ENCODE measurements at regions not wholly inside any gene's neighbourhood (a gene's known extent, or its start where the extent isn't known, plus 50 kb on each side); places are given as distances from the start of the nearest gene placed in this dataset.

- no peak for TF ChIP-seq CTCF (IDR thresholded peaks at IDR 0.05; ENCODE audit: control insufficient read depth, insufficient read depth, low read depth, low read length, missing control alignments)
- no peak overlapping the region for H3K4me3 ChIP-seq (ENCODE audit: control insufficient read depth, low read depth, low read length)
- no peak for DNase-seq (ENCODE audit: low read depth)
Measured at GRCh38 chr21:20642681-20643080, 355.5 kb upstream of the NCAM2 start.

- no peak overlapping the region for H3K4me3 ChIP-seq (ENCODE audit: control insufficient read depth, low read depth, low read length)
- TF ChIP-seq CTCF (IDR thresholded peaks at IDR 0.05; ENCODE audit: control insufficient read depth, insufficient read depth, low read depth, low read length, missing control alignments), result no peak
- no peak for DNase-seq (ENCODE audit: low read depth)
Measured at GRCh38 chr21:20644552-20644951, 353.7 kb upstream of the NCAM2 start.

GRCh38 chr21:20645344-20645743, 352.9 kb upstream of the NCAM2 start:
- no peak for TF ChIP-seq CTCF (IDR thresholded peaks at IDR 0.05; ENCODE audit: control insufficient read depth, insufficient read depth, low read depth, low read length, missing control alignments)
- H3K4me3 ChIP-seq (ENCODE audit: control insufficient read depth, low read depth, low read length), result no peak overlapping the region
- DNase-seq (ENCODE audit: low read depth), result no peak

GRCh38 chr21:20646431-20647165, 351.6 kb upstream of the NCAM2 start:
- no peak for DNase-seq (ENCODE audit: low read depth)
- TF ChIP-seq CTCF (IDR thresholded peaks at IDR 0.05; ENCODE audit: control insufficient read depth, insufficient read depth, low read depth, low read length, missing control alignments), result no peak
- no peak overlapping the region for H3K4me3 ChIP-seq (ENCODE audit: control insufficient read depth, low read depth, low read length)

- H3K4me3 ChIP-seq (ENCODE audit: control insufficient read depth, low read depth, low read length), result no peak overlapping the region
- DNase-seq (ENCODE audit: low read depth), result no peak
- TF ChIP-seq CTCF (IDR thresholded peaks at IDR 0.05; ENCODE audit: control insufficient read depth, insufficient read depth, low read depth, low read length, missing control alignments), result no peak
Measured at GRCh38 chr21:20647607-20648006, 350.6 kb upstream of the NCAM2 start.

- no peak for DNase-seq (ENCODE audit: low read depth)
- TF ChIP-seq CTCF (IDR thresholded peaks at IDR 0.05; ENCODE audit: control insufficient read depth, insufficient read depth, low read depth, low read length, missing control alignments), result no peak
Measured at GRCh38 chr21:20649231-20649630, 349.0 kb upstream of the NCAM2 start.

More at GRCh38 chr21:20649231-20649630, 349.0 kb upstream of the NCAM2 start:
- H3K4me3 ChIP-seq (ENCODE audit: control insufficient read depth, low read depth, low read length), result no peak overlapping the region
